SHP77 (cell line): ENCODE measurements at regions not wholly inside any gene's neighbourhood (a gene's known extent, or its start where the extent isn't known, plus 50 kb on each side); places are given as distances from the start of the nearest gene placed in this dataset.

Source experiments
- DNase-seq, 2 experiments: peaks; one replicate each; lab custom pipeline; 2025; lab: John Stamatoyannopoulos, UW

DNA sequence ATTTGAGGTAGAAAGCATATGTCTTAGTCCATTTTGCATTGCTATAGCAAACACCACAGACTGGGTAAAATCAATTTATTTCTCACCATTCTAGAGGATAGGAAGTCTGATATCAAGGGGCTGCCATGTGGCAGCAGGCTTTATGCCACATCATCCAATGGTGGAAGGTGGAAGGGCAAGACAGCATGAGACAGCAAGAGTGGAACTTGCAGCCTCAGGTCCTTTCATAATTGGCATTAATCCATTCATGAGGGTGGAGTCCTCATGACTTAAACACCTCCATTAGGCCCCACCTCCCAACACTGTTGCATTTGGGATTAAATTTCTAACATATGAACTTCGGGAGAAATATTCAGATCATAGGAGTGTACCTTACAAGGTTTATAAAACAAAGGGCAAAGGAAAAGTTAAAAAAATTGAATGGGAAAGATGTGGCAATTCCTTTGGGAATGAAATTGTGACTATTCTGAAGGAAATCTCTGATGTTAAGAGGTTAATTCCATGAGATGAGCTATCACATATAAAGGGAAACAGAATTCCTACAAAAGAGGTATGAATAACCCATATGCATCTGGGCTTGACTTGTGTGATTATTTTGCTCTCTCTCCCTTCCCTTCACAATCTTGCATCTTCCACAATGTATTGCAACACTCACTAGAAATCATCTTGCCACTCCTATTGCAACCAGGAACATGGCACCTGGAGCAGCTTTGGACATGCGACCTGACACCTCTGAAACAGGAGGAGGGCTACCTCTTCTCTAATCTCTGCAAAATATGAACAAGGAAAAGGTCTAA lies 507.8 kb downstream of the EPHA4 start:
- DNase-seq = no peak

DNA sequence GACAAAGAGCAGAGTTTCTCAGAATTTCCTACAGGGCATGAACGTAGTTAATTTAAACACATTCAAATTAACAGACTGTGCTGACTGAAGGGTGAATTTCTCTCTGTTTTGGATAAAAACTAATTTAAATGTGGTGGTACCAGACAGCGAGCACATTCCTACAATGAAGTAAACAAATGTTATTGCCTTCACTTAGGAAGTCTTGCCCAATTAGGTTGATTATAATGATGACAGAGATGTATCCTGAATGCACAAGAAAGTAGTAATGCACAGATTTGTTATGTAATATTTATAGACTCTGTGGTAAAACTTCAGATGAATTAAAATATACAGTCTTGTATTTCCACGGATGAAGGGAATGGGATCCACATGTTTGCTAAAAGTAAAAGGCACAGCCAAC lies 507.2 kb downstream of the EPHA4 start:
- DNase-seq = no peak

DNA sequence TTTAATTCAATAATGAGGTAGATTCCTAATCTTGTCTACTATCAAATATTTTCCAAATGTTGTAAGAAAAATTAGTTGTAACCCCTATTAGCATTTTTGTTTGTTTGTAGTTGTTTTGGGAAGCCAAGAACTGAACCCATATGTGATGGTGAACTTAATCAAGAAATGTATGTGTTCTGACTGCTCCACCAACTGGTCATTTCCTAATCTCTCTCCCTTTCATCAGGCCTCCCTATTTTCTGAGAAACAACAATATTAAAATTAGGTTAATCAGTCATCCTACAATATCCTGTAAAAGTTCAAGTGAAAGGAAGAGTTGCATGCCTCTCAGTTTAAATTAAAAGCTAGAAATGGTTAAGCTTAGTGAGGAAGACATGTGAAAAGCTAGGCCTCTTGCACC lies 504.0 kb downstream of the EPHA4 start:
- DNase-seq = no peak

DNA sequence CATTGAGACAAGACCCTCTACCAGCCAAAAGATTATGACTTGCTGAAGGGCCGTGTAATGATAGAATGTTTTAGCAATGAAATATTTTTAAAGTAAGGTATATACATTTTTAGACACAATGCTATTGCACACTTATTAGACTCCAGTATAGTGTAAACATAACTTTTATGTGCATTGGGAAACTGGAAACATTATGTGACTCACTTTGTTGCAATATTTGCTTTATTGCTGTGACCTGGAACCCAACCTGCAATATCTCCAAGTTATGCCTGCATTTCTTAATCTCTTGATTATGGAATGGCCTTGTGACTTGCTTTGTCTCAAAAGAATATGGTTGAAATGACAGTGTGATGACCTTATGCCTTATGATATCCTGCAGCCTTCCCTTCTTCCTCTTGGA lies 502.0 kb downstream of the EPHA4 start:
- DNase-seq = no peak

DNA sequence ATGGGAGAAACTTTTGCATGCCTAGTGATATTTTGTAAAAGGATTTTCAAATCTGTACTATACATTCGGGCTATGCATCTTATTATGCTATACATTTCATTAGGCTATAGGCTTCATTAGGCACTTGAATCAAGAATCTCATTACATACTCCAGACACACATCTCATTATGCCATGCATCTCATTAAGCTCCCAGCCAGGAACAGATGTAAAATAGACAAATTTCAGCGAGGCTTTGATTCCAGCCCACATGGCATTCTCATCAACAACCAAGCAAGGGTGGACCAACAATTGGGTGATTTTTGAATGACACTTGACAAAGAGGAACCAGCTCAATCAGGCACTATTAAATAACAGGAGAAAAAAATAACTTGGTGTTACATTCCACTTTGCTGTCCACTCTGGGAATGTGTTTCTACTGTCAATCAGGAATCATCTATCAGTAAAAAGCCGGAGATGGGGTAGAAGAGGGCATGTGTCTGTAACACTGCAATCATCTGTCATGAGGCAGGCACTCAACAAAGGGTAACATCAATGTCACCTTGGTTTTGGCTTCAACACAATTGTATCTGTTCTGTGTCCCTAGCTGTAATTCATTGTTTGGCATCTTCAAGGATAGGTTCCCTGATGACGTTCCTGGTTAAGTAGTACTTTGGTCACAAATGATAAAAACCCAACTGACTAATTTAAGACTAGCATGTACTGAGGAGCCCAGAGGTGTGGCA lies 498.6 kb downstream of the EPHA4 start:
- DNase-seq = no peak

DNA sequence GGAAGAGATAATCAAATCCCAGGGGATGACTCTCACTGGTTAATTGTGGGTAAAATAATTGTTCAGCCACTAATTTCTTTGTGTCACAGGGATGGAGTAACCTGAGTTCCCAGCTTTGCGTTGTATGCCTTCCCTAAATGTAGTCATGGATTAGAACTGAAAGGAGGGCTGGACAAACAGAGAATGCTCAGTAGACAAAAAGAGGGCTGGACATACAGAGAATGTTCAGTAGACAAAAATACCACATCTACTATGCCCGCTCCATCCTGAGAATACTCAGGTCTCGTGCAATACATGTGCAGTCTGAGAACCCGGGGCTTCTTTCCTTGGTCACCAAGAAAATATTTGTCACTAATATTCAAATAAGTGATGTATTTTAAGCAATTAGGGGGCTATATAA lies 497.9 kb downstream of the EPHA4 start:
- DNase-seq = no peak

DNA sequence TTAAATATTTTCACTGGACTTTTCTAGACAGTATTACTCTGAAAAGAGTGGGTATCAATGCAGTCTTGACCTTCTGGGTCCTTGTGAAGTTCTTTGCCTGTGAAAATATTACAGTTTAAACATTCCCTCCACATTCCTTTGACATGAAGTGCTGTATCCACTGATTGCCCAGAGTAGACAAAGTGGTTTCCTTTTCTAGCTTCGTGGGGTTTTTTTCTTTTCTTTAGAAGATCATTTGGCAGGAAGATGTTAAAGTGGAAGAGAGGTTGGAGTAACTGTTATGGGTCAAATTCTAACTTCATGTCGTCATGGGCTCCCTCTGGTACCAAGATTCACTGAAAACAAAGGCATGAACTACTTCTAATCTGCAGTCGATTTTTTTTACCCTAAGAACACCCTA lies 496.9 kb downstream of the EPHA4 start:
- no peak for DNase-seq

DNA sequence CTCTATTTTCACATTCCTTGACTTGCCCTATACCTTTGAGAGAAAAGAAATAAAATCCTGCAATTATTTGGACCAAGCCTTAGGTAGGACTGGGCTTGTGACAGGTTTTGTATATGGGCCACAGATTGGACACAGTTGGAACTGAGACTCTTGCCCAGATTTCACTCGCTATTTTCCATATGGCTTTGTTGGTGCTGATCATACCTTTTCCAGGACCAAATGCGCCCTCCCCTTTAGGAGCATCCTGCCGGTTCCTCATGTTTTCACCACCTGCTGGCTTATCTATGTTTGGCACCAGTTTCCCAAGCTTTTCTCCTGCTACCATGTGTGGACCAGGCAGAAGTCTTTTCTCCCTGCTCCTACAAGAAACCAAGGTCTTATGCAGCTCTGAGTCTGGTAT lies 494.9 kb downstream of the EPHA4 start:
- DNase-seq = no peak

DNA sequence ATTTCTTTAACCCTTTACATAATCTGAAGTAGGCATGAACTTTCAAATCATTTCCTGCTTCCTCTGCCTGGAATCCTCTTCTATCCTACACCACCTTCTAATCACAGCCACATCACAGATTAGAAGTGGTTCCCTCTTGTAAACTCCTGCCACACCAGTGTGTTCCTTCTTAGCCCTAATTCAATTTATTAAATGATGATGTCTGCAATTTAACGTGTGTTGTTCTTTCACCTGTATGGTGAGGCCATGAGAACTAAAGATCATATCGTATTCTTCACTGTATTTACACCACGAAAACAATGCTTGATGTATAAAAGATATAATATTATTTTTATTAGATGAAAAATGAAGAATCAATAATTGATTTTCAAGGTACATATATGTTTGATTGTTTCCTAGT lies 494.3 kb downstream of the EPHA4 start:
- DNase-seq = no peak

DNA sequence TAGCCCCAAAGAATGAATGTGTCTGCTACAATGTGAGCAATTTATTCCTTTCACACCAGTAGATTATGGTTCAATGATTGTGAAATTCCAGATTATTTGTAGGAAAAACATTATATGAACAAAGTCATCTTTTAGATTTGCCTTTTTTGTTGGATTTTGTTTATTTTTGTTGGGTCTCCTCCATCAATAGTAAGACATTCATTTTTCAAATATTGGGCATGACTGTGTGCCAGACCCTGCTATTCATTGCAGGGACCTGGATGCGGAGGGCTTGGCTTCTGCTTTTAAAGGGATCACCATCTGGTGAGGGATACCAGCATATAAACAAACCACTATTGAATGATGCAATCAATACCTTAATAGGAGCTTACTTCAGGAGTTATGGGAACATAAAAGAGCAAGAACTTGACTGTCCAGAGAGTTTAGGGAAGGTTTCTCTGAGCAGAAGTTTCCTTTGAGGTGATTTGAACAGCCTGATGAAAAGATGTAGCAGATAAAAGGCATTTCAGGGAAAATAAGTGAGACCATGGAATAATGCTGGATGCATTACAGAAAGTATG lies 486.7 kb downstream of the EPHA4 start:
- no peak for DNase-seq

DNA sequence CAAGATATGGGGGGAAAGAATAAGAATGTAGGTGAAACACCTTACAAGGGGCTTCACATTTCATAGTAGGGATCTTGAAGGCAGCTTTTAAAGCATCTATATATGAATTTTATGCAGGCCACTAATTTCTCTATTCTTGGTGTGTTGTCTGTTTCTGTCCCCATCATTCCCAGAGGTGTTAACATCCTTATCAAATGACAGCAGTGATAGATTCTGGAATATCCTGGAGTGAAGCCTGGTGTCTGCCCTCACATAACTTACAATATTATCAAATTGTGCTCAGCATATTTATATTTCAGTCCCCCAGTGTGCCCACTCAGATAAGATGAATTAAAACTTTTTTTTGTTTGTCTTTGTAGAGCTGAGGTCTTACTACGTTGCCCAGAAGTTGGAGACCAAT lies 486.2 kb downstream of the EPHA4 start:
- DNase-seq = no peak

DNA sequence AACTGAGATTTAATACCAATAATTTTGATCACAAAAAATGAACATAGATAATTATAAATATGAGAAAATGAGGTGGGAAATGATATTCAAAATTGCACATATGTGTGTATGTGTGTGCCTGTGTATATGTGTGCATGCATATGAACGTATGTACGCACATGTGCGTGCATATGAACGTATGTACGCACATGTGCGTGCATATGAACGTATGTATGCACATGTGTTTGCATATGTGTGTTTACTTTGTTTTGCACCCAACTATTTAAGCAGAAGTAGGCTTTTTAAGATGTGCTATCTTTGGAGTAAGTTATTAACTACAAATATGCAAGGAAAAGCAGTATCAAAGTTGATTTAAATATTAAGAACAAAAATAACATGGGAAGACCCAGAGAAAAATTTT lies 484.3 kb downstream of the EPHA4 start:
- no peak for DNase-seq

DNA sequence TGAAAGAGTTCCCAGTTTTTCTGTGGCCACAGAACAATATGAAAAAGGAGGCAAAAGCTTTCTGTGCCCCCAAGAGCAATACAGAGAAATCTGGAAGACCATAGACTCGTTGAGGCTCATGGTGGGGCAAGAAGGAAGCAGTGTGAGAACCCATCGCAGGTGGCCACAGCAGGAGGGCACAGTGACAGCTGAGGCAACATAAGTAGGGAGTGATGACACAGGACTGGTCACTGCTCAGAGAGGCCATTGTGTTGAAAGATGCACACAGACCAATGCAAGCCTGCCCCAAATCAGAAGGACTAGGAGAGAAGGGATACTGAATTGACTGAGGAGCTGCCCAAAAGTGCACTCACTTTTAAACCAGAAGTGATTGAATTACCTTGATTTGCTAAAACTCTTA lies 483.6 kb downstream of the EPHA4 start:
- peak in 1 of 2 experiments; percentile 13 for DNase-seq

DNA sequence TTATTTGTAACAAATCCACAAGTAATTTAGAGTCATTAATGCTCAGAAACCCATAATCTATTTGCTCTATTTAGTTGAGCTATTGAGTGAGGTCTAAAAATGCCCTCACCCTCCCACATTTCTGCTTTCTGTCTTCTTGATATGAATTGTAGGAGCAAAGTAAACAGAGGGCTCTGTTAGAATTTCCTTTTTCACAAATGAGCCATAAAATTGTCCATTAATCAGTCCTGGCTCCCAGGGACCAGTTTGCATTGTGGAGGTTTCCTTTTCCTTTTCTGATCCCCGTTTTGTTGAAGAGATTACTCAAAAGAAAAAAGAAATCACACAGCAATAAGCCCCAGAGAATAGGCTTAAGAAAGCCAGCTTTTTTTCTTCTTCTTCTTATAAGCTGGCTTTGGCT lies 476.7 kb downstream of the EPHA4 start:
- DNase-seq = no peak

DNA sequence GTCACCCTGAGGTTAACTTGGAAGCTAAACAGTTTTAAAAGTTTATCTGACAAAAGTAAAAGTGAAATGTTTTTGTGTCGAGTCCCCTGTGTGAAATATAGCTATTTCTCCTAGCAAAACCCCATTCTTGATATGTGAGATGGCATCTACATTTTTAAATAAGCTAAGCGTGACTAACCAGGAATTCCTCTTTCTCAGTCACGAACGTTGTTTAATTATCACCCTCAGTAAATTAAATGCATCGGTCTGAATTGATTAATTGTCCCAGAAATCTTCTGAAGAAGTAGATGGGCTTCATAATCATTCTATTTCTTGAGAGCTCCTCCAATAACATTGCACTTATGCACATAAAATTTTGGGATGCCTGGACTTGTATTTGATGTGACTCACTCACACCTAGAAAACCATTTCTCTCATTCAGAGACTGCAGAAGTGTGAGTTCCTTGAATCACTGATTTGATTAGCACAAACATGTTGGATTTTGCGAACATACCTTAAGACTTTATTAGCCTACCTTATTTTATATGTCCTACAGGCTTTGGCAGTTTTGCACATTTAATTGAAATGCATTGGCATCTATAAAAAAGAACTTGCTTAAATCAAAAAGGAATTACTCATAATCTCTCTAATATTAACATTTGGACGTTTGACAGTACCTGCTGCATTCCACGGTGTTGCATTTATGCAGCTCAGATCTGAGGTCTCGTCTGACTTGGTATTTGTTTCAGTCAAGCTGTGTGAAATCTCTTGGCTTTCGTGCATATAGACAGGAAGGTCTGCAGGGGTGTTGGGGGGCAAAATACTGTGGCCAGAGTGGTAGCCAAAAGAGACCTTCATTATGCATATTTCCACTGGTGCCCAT lies 475.2 kb downstream of the EPHA4 start:
- no peak for DNase-seq

DNA sequence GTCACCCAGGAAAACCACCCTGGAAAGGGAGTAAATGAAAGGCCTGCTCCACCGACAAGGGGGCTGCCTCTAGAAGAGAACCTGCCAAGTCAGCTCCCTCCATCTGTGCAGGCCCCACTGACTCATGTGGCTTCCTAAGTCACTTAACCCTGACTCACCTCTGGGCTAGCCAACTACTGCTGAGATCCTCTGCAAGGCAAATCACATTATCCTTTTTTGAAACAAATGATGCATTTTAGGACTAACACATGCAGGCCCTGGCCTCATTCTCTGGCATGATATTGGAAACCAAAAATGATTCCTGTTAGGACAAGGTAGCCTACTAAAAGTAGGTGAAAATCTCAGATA lies 474.6 kb downstream of the EPHA4 start:
- DNase-seq = no peak

DNA sequence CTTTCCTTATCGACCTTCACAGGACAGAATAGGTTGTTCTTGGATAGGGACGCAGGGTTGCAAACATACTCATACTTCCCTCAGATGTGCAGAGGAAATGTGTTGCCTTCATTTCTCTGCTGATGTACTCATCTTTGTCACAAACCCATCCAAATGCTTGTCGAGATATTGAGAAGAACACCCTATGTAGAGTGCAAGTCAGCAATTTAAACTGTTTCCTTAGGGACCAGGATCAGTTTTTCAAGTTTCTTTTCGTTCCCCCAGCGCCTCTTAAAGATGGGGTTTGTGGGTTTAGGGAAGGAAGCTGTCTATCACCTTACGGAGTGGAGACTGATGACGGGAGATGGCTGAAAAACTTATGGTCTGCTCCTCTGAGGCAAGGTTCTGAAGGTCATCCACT lies 474.2 kb downstream of the EPHA4 start:
- no peak for DNase-seq

DNA sequence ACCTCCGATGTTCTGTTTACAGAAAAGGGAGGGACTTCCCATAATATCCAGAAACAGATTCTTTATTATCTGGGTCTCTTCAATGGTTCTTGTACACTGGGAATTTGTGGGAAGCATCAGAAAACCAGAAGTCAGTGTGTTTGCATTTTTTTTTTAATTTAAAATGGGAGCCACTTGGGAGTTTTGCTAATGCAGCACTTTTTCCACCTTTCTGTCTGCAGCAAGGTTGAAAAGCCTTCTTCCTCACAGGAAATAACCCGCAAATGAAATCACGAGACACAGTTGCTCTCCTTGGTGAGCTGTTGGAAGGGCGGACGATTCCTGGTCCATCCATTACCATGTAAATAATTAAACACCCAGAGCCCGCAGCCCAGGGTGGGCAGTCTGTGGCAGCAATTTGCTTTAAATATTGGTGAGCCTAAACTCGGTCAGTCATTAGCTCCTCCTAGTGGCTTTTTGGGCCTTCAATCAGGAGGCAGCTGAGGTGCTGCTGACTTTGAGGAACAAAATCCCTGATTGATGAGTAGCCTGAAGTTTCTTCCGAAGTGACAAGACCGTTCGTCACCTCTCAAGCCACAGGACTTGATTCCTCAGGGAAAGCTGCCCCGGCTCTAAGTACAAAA lies 471.5 kb downstream of the EPHA4 start:
- no peak for DNase-seq

DNA sequence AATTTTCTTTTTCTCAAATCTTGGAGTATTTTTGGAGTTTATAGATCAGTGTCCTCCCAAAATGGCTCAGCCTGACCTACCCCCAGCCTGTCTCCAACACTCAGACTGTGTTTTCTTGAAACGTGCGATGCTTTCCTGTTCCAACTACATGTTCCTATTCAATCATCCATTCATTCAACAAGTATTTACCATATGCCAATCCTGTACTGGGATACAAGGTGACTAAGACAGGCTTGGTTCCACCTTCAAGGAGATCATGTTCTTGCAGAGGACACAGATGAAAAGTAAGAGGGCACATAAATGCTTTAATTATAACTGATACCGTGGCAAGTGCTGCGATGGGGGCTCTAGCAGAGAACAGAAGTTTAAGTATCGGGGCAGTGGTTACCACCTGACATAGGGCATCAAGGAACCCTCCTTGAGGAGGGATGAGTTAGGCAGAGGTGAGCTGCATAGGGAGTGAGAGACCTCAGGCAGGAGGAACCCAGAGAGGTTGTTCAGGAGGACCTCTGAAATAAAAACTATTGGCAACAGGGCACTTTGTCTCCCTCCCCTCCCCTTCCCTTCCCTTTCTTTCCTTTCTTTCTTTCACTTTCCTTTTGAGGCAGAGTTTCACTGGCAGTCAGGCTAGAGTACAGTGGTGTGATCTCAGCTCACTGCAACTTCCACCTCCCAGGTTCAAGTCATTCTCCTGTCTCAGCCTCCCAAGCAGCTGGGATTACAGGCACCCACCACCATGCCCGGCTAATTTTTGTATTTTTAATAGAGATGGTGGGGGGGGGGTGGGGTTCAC lies 469.0 kb downstream of the EPHA4 start:
- no peak for DNase-seq

DNA sequence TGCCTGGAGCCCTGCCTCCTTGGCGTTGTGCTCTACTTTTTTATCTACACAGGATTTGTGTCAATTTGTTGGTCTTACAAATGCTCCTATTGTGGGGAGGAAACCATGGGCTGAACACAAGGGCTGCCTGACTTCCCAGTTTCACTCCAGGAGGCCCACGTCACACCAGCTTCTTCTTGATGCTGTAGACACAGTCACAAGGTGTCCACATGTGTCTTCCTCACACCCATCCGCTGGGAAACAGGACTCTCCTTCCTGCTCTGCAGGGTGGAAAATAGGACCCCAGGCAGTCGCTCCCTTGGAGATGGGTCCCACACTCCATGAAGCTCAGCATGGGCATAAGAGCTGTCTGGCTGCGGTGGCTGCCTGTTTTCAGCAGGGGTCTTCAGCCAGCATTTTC lies 468.2 kb downstream of the EPHA4 start:
- DNase-seq = peak in 1 of 2 experiments; percentile 13

DNA sequence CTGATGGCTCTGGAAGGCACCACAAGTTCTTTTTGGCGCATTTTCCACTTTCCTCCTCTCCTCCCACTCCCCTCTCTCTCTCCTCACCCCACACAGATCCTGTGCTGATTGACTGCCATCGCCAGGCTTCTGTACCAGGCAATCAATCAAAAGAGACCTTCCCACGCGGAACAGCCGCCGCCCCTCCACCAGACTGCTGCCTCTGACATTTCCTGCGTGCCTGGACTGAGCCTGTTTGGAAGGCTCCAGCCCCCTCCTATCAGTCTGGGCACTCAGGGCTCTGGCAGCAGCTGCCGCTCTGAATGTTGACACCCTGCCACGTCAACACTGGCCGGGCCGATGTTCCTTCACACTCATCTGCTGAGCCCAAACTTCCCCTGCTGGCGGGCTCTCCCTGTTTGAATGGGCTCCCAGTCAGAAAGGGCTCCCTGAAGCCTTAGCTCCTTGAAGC lies 467.7 kb downstream of the EPHA4 start:
- DNase-seq = peak; percentile 85 to 94
